ENCODE measurements at regions not wholly inside any gene's neighbourhood (a gene's known extent, or its start where the extent isn't known, plus 50 kb on each side); places are given as distances from the start of the nearest gene placed in this dataset.

DNA sequence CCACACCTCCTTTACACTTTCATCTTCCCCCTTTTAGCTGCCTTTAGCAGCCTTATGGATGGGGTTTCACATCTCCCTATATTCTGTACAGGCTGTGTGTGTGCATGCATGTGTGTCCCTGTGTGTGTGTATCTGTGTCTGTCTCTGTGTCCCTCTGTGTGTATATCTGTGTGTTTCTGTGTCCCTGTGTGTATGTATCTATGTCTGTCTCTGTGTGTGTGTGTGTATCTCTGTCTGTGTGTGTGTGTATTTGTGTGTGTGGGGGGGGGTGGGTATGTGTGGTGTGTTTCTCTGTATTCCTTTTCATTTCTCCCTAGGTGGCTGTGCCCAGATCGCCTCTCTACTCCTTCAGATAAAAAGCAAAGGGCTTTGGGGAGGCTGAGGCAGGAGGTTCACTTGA is 52.2 kb upstream of the CD83 start:
- no peak for DNase-seq (ENCODE audit: low spot score)

DNA sequence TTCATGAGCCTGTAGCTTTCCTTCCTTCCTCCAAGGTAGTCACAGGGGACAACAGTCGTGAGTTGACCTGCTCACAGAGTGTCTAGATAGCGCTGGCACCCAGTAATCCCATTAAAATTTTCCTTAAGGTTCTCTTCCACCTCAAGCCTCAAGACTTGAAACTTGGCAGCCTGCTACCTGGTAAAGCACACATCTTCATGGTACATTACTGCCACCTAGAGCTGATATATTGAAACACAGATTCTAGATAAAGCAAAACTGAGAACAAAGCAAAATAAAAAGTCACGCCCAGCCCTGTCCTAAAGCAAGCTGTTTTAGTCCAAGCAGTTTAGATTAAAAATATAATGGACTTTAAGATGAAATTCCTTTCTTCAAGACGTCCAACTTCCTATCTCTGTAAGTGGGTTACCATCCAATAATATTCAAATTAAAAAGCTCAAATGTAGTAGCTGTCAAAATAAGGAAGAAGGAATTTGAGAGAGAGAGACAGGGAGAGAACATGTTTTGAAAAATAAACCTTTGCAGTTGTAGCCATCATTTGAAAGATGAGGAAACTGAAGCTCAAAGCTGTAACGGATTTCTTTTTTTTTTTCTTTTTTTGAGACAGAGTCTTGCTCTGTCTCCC is 50.7 kb upstream of the CD83 start:
- DNase-seq (ENCODE audit: low spot score), result peak; percentile 76

DNA sequence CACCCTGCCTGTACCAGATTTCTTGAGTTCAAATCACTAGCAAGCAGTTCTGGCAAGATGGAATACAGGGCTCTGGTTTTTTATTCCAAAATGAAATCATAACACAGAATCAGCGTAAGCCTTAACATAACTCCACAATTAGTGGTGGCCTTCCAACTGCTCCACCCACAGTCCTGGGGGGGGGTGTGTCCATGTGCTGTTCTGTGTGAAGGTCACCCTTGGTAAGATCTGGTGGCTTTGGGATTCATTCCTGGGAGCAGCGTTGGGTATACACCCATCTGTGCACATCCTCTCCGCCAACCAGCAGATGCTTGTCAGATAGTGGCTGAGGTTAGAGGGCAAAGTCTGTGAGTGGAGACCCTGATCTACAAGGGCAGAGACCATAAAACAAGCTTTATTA is 49.9 kb upstream of the CD83 start:
- no peak for DNase-seq (ENCODE audit: low spot score)
